ENCODE measurements at regions not wholly inside any gene's neighbourhood (a gene's known extent, or its start where the extent isn't known, plus 50 kb on each side); places are given as distances from the start of the nearest gene placed in this dataset.

GRCh38 chr9:79236466-79236865, 335.3 kb upstream of the TLE4 start:
- Histone ChIP-seq H3K4me3 (no peak overlapping the region), H3K27me3 (no peaks in the 10 kb centered on the region), H3K9me3 (ENCODE audit: low read depth) (no peaks in the 10 kb centered on the region), H3K27ac (no peak overlapping the region), H3K4me1 (ENCODE audit: low read depth) (no peaks in the 10 kb centered on the region), H3K36me3 (no peaks in the 10 kb centered on the region)
- TF ChIP-seq CTCF (IDR thresholded peaks at IDR 0.05; ENCODE audit: low read depth, low read length) = no peak
- no peak for DNase-seq (ENCODE audit: low read depth in 1 of 2, low spot score in 1 of 2)

GRCh38 chr9:79237861-79238260, 333.9 kb upstream of the TLE4 start:
- no peak for TF ChIP-seq CTCF (IDR thresholded peaks at IDR 0.05; ENCODE audit: low read depth, low read length)
- Histone ChIP-seq H3K36me3 (no peaks in the 10 kb centered on the region), H3K9me3 (ENCODE audit: low read depth) (no peaks in the 10 kb centered on the region), H3K4me3 (no peak overlapping the region), H3K4me1 (ENCODE audit: low read depth) (no peaks in the 10 kb centered on the region), H3K27ac (no peak overlapping the region), H3K27me3 (no peaks in the 10 kb centered on the region)
- DNase-seq (ENCODE audit: low read depth in 1 of 2, low spot score in 1 of 2) = no peak

GRCh38 chr9:79240774-79241173, 331.0 kb upstream of the TLE4 start:
- Histone ChIP-seq H3K9me3 (ENCODE audit: low read depth) (no peaks in the 10 kb centered on the region), H3K4me3 (no peak overlapping the region), H3K4me1 (ENCODE audit: low read depth) (no peaks in the 10 kb centered on the region), H3K27me3 (no peaks in the 10 kb centered on the region), H3K36me3 (no peaks in the 10 kb centered on the region), H3K27ac (no peak overlapping the region)
- no peak for DNase-seq (ENCODE audit: low read depth in 1 of 2, low spot score in 1 of 2)
- no peak for TF ChIP-seq CTCF (IDR thresholded peaks at IDR 0.05; ENCODE audit: low read depth, low read length)

- DNase-seq (ENCODE audit: low read depth in 1 of 2, low spot score in 1 of 2) = no peak
- H3K4me1 ChIP-seq (ENCODE audit: low read depth) = no peaks in the 10 kb centered on the region
- no peaks in the 10 kb centered on the region for H3K27me3 ChIP-seq
- H3K4me3 ChIP-seq = no peak overlapping the region
- no peaks in the 10 kb centered on the region for H3K9me3 ChIP-seq (ENCODE audit: low read depth)
- no peaks in the 10 kb centered on the region for H3K36me3 ChIP-seq
- TF ChIP-seq CTCF (IDR thresholded peaks at IDR 0.05; ENCODE audit: low read depth, low read length) = no peak
- no peak overlapping the region for H3K27ac ChIP-seq
Measured at GRCh38 chr9:79242489-79242888, 329.3 kb upstream of the TLE4 start.

GRCh38 chr9:79246170-79246569, 325.6 kb upstream of the TLE4 start:
- Histone ChIP-seq H3K27me3 (no peaks in the 10 kb centered on the region), H3K9me3 (ENCODE audit: low read depth) (no peaks in the 10 kb centered on the region), H3K4me1 (ENCODE audit: low read depth) (no peaks in the 10 kb centered on the region), H3K4me3 (no peak overlapping the region), H3K27ac (no peak overlapping the region), H3K36me3 (no peaks in the 10 kb centered on the region)
- TF ChIP-seq CTCF (IDR thresholded peaks at IDR 0.05; ENCODE audit: low read depth, low read length) = no peak
- no peak for DNase-seq (ENCODE audit: low read depth in 1 of 2, low spot score in 1 of 2)

- Histone ChIP-seq H3K9me3 (ENCODE audit: low read depth) (no peaks in the 10 kb centered on the region), H3K36me3 (no peaks in the 10 kb centered on the region), H3K27ac (no peak overlapping the region), H3K27me3 (no peaks in the 10 kb centered on the region), H3K4me3 (no peak overlapping the region), H3K4me1 (ENCODE audit: low read depth) (no peaks in the 10 kb centered on the region)
- no peak for DNase-seq (ENCODE audit: low read depth in 1 of 2, low spot score in 1 of 2)
- TF ChIP-seq CTCF (IDR thresholded peaks at IDR 0.05; ENCODE audit: low read depth, low read length) = no peak
Measured at GRCh38 chr9:79247021-79247420, 324.7 kb upstream of the TLE4 start.
